ENCODE measurements at regions not wholly inside any gene's neighbourhood (a gene's known extent, or its start where the extent isn't known, plus 50 kb on each side); places are given as distances from the start of the nearest gene placed in this dataset.

- Histone ChIP-seq H3K27ac (no peak overlapping the region), H3K4me1 (no peaks in the 10 kb centered on the region), H3K4me3 (no peak overlapping the region), H3K27me3 (no peaks in the 10 kb centered on the region), H3K36me3 (no peaks in the 10 kb centered on the region), H3K9me3 (replicated peaks) (no peaks in the 10 kb centered on the region)
- DNase-seq: no peak
Observed at GRCh38 chr2:238649123-238649522, 198.8 kb upstream of the TWIST2 start.

- H3K27me3 ChIP-seq: no peaks in the 10 kb centered on the region
- no peaks in the 10 kb centered on the region for H3K9me3 ChIP-seq (replicated peaks)
- no peaks in the 10 kb centered on the region for H3K36me3 ChIP-seq
- H3K4me3 ChIP-seq: no peak overlapping the region
- no peak for DNase-seq
- no peak overlapping the region for H3K27ac ChIP-seq
- H3K4me1 ChIP-seq: no peaks in the 10 kb centered on the region
Observed at GRCh38 chr2:238649936-238650518, 197.9 kb upstream of the TWIST2 start.

- no peaks in the 10 kb centered on the region for H3K36me3 ChIP-seq
- no peak overlapping the region for H3K4me3 ChIP-seq
- no peaks in the 10 kb centered on the region for H3K4me1 ChIP-seq
- no peak for DNase-seq
- H3K27me3 ChIP-seq: no peaks in the 10 kb centered on the region
- H3K9me3 ChIP-seq (replicated peaks): no peaks in the 10 kb centered on the region
- H3K27ac ChIP-seq: no peak overlapping the region
Observed at GRCh38 chr2:238650536-238650935, 197.3 kb upstream of the TWIST2 start.

- no peaks in the 10 kb centered on the region for H3K27me3 ChIP-seq
- H3K27ac ChIP-seq: no peak overlapping the region
- no peak for DNase-seq
- H3K9me3 ChIP-seq (replicated peaks): no peaks in the 10 kb centered on the region
- H3K4me1 ChIP-seq: no peaks in the 10 kb centered on the region
- H3K4me3 ChIP-seq: no peak overlapping the region
- no peaks in the 10 kb centered on the region for H3K36me3 ChIP-seq
Observed at GRCh38 chr2:238651306-238652052, 196.4 kb upstream of the TWIST2 start.

GRCh38 chr2:238652053-238652770 lies 195.7 kb upstream of the TWIST2 start:
- H3K36me3 ChIP-seq: no peaks in the 10 kb centered on the region
- H3K9me3 ChIP-seq (replicated peaks): no peaks in the 10 kb centered on the region
- no peak for DNase-seq
- H3K4me3 ChIP-seq: no peak overlapping the region
- no peak overlapping the region for H3K27ac ChIP-seq
- no peaks in the 10 kb centered on the region for H3K27me3 ChIP-seq
- H3K4me1 ChIP-seq: no peaks in the 10 kb centered on the region

GRCh38 chr2:238652771-238653157 lies 195.1 kb upstream of the TWIST2 start:
- no peak for DNase-seq
- Histone ChIP-seq H3K27ac (no peak overlapping the region), H3K4me3 (no peak overlapping the region), H3K4me1 (no peaks in the 10 kb centered on the region), H3K9me3 (replicated peaks) (no peaks in the 10 kb centered on the region), H3K27me3 (no peaks in the 10 kb centered on the region), H3K36me3 (no peaks in the 10 kb centered on the region)

- Histone ChIP-seq H3K9me3 (replicated peaks) (no peaks in the 10 kb centered on the region), H3K4me3 (no peak overlapping the region), H3K4me1 (no peaks in the 10 kb centered on the region), H3K27ac (no peak overlapping the region), H3K36me3 (no peaks in the 10 kb centered on the region), H3K27me3 (no peaks in the 10 kb centered on the region)
- DNase-seq: peak; percentile 16 to 24
Observed at GRCh38 chr2:238653431-238654109, 194.3 kb upstream of the TWIST2 start.

GRCh38 chr2:238654479-238655197 lies 193.2 kb upstream of the TWIST2 start:
- Histone ChIP-seq H3K4me3 (no peak overlapping the region), H3K27ac (no peak overlapping the region), H3K4me1 (no peaks in the 10 kb centered on the region), H3K27me3 (no peaks in the 10 kb centered on the region), H3K9me3 (replicated peaks) (no peaks in the 10 kb centered on the region), H3K36me3 (no peaks in the 10 kb centered on the region)
- no peak for DNase-seq

GRCh38 chr2:238655198-238655860 lies 192.6 kb upstream of the TWIST2 start:
- no peaks in the 10 kb centered on the region for H3K27me3 ChIP-seq
- no peaks in the 10 kb centered on the region for H3K9me3 ChIP-seq (replicated peaks)
- no peak overlapping the region for H3K4me3 ChIP-seq
- H3K27ac ChIP-seq: no peak overlapping the region
- DNase-seq: no peak
- no peaks in the 10 kb centered on the region for H3K4me1 ChIP-seq
- no peaks in the 10 kb centered on the region for H3K36me3 ChIP-seq

- Histone ChIP-seq H3K4me1 (no peaks in the 10 kb centered on the region), H3K36me3 (no peaks in the 10 kb centered on the region), H3K4me3 (no peak overlapping the region), H3K27me3 (no peaks in the 10 kb centered on the region), H3K9me3 (replicated peaks) (no peaks in the 10 kb centered on the region), H3K27ac (no peak overlapping the region)
- no peak for DNase-seq
Observed at GRCh38 chr2:238655974-238656722, 191.7 kb upstream of the TWIST2 start.

GRCh38 chr2:238657132-238658053 lies 190.5 kb upstream of the TWIST2 start:
- Histone ChIP-seq H3K36me3 (no peaks in the 10 kb centered on the region), H3K27me3 (no peaks in the 10 kb centered on the region), H3K9me3 (replicated peaks) (0 out of 2 replicates have a peak, but pooled peaks cover 5% of the 10 kb centered on the region), H3K27ac (no peak overlapping the region), H3K4me1 (no peaks in the 10 kb centered on the region), H3K4me3 (no peak overlapping the region)
- DNase-seq: no peak

GRCh38 chr2:238658054-238658407 lies 189.9 kb upstream of the TWIST2 start:
- H3K27me3 ChIP-seq: no peaks in the 10 kb centered on the region
- no peaks in the 10 kb centered on the region for H3K36me3 ChIP-seq
- H3K27ac ChIP-seq: no peak overlapping the region
- 0 out of 2 replicates have a peak, but pooled peaks cover 5% of the 10 kb centered on the region for H3K9me3 ChIP-seq (replicated peaks)
- H3K4me3 ChIP-seq: no peak overlapping the region
- no peak for DNase-seq
- no peaks in the 10 kb centered on the region for H3K4me1 ChIP-seq

- Histone ChIP-seq H3K27me3 (no peaks in the 10 kb centered on the region), H3K36me3 (no peaks in the 10 kb centered on the region), H3K4me1 (no peaks in the 10 kb centered on the region), H3K9me3 (replicated peaks) (0 out of 2 replicates have a peak, but pooled peaks cover 5% of the 10 kb centered on the region), H3K27ac (no peak overlapping the region), H3K4me3 (no peak overlapping the region)
- DNase-seq: no peak
Observed at GRCh38 chr2:238658820-238659219, 189.1 kb upstream of the TWIST2 start.
